ENCODE measurements at regions not wholly inside any gene's neighbourhood (a gene's known extent, or its start where the extent isn't known, plus 50 kb on each side); places are given as distances from the start of the nearest gene placed in this dataset.

- in situ Hi-C loops (cut with MboI; ENCODE audit: low sequenced_read_pairs) (no loop called here), dilution Hi-C loops (cut with HindIII; ENCODE audit: low sequenced_read_pairs, unreplicated experiment) (no loop called here), intact Hi-C loops (cut with micrococcal nuclease) (no loop called here)
- Histone ChIP-seq H3K4me1 (ENCODE audit: control insufficient read depth, insufficient read depth, low read length) (no peaks in the 10 kb centered on the region), H2BK15ac (ENCODE audit: low read depth, low read length) (no peak overlapping the region), H2BK20ac (ENCODE audit: low read depth, low read length) (no peak overlapping the region), H4K91ac (ENCODE audit: insufficient read depth, low read depth, low read length) (no peak overlapping the region), H3K79me1 (ENCODE audit: low read depth in 1 of 2, low read length in 2 of 2) (no peaks in the 10 kb centered on the region), H3K4me3 (ENCODE audit: insufficient read depth, low read depth, low read length) (no peak overlapping the region), H3K9me1 (ENCODE audit: insufficient read depth, low read length) (no peaks in the 10 kb centered on the region), H3K56ac (ENCODE audit: extremely low read depth, insufficient read depth, low read length) (no peak overlapping the region), H2BK120ac (ENCODE audit: low read depth, low read length) (no peak overlapping the region), H3K27me3 (ENCODE audit: control insufficient read depth, insufficient read depth, low read length) (no peaks in the 10 kb centered on the region; the same call in 1 of the 2 replicates), H4K20me1 (ENCODE audit: insufficient read depth, low read length) (no peaks in the 10 kb centered on the region), H2AFZ (replicated peaks; ENCODE audit: low read length, poor library complexity) (no peak overlapping the region), H4K8ac (ENCODE audit: low read depth in 2 of 2, low read length in 2 of 2) (no peak overlapping the region), H3K36me3 (ENCODE audit: control insufficient read depth, insufficient read depth, low read length) (no peaks in the 10 kb centered on the region), H3K9ac (ENCODE audit: low read depth, low read length) (no peak overlapping the region), H4K5ac (ENCODE audit: low read depth, low read length) (no peak overlapping the region), H3K4ac (ENCODE audit: low read depth, low read length) (no peak overlapping the region), H2BK5ac (ENCODE audit: low read depth, low read length, poor library complexity, severe bottlenecking) (no peak overlapping the region), H3K14ac (replicated peaks; ENCODE audit: low read depth, low read length) (no peak overlapping the region), H3K27ac (ENCODE audit: insufficient read depth, low read length) (no peak overlapping the region), H3K18ac (ENCODE audit: low read depth, low read length) (no peak overlapping the region), H3K4me2 (ENCODE audit: low read depth, low read length) (no peak overlapping the region), H2AK5ac (ENCODE audit: low read depth, low read length) (no peak overlapping the region), H3K9me3 (ENCODE audit: control insufficient read depth, insufficient read depth, low read length) (no peaks in the 10 kb centered on the region), H3K23ac (ENCODE audit: low read depth, low read length) (no peak overlapping the region), H2AK9ac (replicated peaks; ENCODE audit: low read depth, low read length, poor library complexity) (no peak overlapping the region)
- CTCF ChIA-PET = interaction anchor here (1.0 kb wide), 1 partner anchor 9 kb away, joined by 3 read pairs; no protein-coding TSS in a partner anchor
- TF ChIP-seq MAFK (IDR thresholded peaks at IDR 0.05; ENCODE audit: low read depth, low read length) (no peak), POLR2A (IDR thresholded peaks at IDR 0.05; ENCODE audit: low read depth, low read length) (no peak), RCOR1 (IDR thresholded peaks at IDR 0.05; ENCODE audit: insufficient replicate concordance, low read length) (no peak), FOS (IDR thresholded peaks at IDR 0.05; ENCODE audit: low read depth, low read length) (no peak), CEBPB (IDR thresholded peaks at IDR 0.05; ENCODE audit: low read depth, low read length) (no peak)
- POLR2A ChIA-PET (ENCODE audit: unreplicated experiment) = no interaction called here
- WGBS, 2 experiments (ENCODE audit: extremely low coverage in 2 of 2, insufficient read length in 1 of 2) = 100% methylated on average over 2 of the region's 3 CpGs; no CpG with 5 or more reads in 1 of the 2 experiments
- no TSS peak for BruUV-seq (replicated peaks)
- DNase-seq (no peak), ATAC-seq (ENCODE audit: low read depth) (no peak)
Measured at GRCh38 chr6:9468277-9468676, 946.6 kb downstream of the TFAP2A start.
